BE2C (cell line): ENCODE measurements at regions not wholly inside any gene's neighbourhood (a gene's known extent, or its start where the extent isn't known, plus 50 kb on each side); places are given as distances from the start of the nearest gene placed in this dataset.

Experiments
- DNase-seq: peaks from one replicate; pipeline ENCODE4 v3.0.0-alpha.2; 2020
- H3K27me3 ChIP-seq: fragments of 250-450 bp; sonication (Bioruptor Pico); 2 replicates; pipeline ENCODE4 v1.5.1; 2020; ENCODE audit warnings: mild to moderate bottlenecking
- H3K36me3 ChIP-seq: fragments of 250-450 bp; sonication (Bioruptor Pico); 2 replicates; pipeline ENCODE4 v1.5.1; 2020; ENCODE audit warnings: mild to moderate bottlenecking
- H3K4me1 ChIP-seq: fragments of 250-450 bp; sonication (Bioruptor Pico); 2 replicates; pipeline ENCODE4 v1.5.1; 2020
- H3K4me3 ChIP-seq: 2 replicates; pipeline ENCODE4 v1.5.1; 2011; ENCODE audit warnings: low read depth, low read length
- H3K9me3 ChIP-seq: fragments of 250-450 bp; sonication (Bioruptor Pico); 2 replicates; pipeline ENCODE4 v1.5.1; 2020
- CTCF ChIP-seq: IDR thresholded peaks from 2 replicates; pipeline ENCODE4 v1.5.1; 2012; ENCODE audit warnings: mild to moderate bottlenecking, low read depth, low read length

DNA sequence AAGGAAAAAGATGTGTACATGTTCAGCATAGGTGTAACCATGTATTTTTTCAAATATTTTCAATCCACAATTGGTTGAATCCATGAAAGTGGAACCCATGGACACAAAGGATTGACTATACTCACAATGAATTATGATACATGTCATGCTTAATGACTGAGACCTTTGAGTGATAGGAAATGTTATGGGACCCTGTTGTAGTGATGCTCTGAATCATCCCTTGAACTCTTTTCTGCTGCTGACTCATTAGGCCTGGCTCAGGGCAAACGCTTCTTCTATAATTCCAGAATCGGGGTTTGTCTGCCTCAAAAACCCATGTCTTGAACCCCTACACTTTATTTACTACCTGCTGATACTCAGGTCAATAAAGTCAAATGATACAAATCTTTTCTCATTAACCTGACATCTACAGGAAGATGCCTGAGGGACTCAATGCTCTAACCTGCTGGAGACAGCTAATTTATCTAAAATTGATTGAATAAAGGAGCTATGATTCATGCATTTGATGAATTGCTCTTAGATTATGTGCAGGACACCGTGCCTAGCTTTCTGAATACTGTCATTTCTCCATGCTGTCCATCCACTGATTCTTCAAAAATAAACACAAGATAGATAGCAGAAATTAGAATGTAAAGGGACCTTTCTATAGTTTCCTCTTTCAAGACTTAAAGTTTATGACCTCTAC, 260.1 kb downstream of the PRELID2 start:
- Histone ChIP-seq H3K36me3 (no peaks in the 10 kb centered on the region), H3K27me3 (no peaks in the 10 kb centered on the region), H3K9me3 (no peaks in the 10 kb centered on the region), H3K4me1 (no peaks in the 10 kb centered on the region), H3K4me3 (no peak overlapping the region)
- TF ChIP-seq CTCF = no peak
- DNase-seq = no peak

- Histone ChIP-seq H3K4me1 (no peaks in the 10 kb centered on the region), H3K36me3 (no peaks in the 10 kb centered on the region), H3K9me3 (no peaks in the 10 kb centered on the region), H3K27me3 (no peaks in the 10 kb centered on the region), H3K4me3 (no peak overlapping the region)
- no peak for DNase-seq
- TF ChIP-seq CTCF = no peak
These were observed 266.6 kb downstream of the PRELID2 start for GRCh38 chr5:145568581-145568980.

GRCh38 chr5:145562931-145563330, 272.2 kb downstream of the PRELID2 start:
- Histone ChIP-seq H3K4me3 (no peak overlapping the region), H3K9me3 (no peaks in the 10 kb centered on the region), H3K27me3 (no peaks in the 10 kb centered on the region), H3K4me1 (no peaks in the 10 kb centered on the region), H3K36me3 (no peaks in the 10 kb centered on the region)
- TF ChIP-seq CTCF = no peak
- no peak for DNase-seq

GRCh38 chr5:145558288-145558687, 276.9 kb downstream of the PRELID2 start:
- H3K27me3 ChIP-seq = no peaks in the 10 kb centered on the region
- H3K4me1 ChIP-seq = no peaks in the 10 kb centered on the region
- H3K4me3 ChIP-seq = no peak overlapping the region
- TF ChIP-seq CTCF = no peak
- DNase-seq = no peak
- no peaks in the 10 kb centered on the region for H3K36me3 ChIP-seq
- H3K9me3 ChIP-seq = no peaks in the 10 kb centered on the region

DNA sequence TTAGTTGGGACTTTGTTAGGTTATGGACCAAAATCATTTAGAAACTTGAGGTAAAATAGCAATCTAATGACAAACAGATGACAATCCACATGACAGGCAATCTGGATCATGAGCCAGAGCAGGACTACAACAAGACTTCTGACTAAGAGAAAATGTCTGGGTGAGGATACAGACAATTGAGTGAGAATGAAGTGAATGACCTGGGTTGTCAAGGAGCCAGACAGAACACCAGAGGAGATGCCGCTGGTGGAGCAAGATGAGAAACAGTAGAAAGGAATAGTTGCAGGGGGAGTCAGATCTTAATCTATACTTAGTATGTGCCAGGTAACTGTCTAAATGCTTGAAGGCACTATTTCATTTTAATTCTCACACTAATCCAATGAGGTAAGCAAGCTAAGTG, 277.8 kb downstream of the PRELID2 start:
- no peak for DNase-seq
- no peak for TF ChIP-seq CTCF
- Histone ChIP-seq H3K36me3 (no peaks in the 10 kb centered on the region), H3K4me3 (no peak overlapping the region), H3K9me3 (no peaks in the 10 kb centered on the region), H3K4me1 (no peaks in the 10 kb centered on the region), H3K27me3 (no peaks in the 10 kb centered on the region)

DNA sequence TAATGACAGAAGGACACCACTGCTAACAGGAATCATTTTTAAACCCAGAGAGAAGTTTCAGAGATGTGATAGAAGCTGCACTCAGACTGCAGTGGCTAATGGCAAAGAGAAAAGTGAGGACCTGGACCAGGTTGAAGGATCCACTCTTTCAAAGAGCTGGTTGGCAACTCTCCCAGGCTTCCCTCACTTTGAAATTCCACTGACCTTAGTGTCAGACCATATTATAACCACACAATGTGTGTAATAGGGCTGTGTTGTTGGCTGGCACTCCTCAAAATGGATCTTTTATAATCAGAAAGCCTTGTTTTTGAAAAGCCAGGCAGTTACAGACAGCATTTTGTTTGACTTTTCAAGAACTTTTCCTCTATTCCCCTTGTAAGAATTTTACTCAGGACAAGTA, 280.7 kb downstream of the PRELID2 start:
- Histone ChIP-seq H3K4me1 (no peaks in the 10 kb centered on the region), H3K9me3 (no peaks in the 10 kb centered on the region), H3K36me3 (no peaks in the 10 kb centered on the region), H3K27me3 (no peaks in the 10 kb centered on the region), H3K4me3 (no peak overlapping the region)
- no peak for TF ChIP-seq CTCF
- DNase-seq = no peak
